Endothelial cell of umbilical vein (primary cell): ENCODE measurements at regions not wholly inside any gene's neighbourhood (a gene's known extent, or its start where the extent isn't known, plus 50 kb on each side); places are given as distances from the start of the nearest gene placed in this dataset.

Experiments
- BruUV-seq: library from RNA; stranded (reverse); fragments of 400-500 nt; replicated peaks from 2 replicates; lab custom pipeline; 2021; lab: Mats Ljungman, UMichigan
- CTCF ChIA-PET: fragments of 300-600, 350-600 bp; sonication (Branson Sonifier 250); formaldehyde crosslinking; loops from one replicate; lab custom pipeline; 2021; ENCODE audit warnings: antibody characterized with exemption, inconsistent platforms; lab: Charles Lee
- POLR2A ChIA-PET: fragments of 300-600, 350-600 bp; sonication (Branson Sonifier 250); formaldehyde crosslinking; loops from one replicate; lab custom pipeline; 2021; ENCODE audit warnings: antibody characterized with exemption, inconsistent platforms; lab: Charles Lee
- DNase-seq: peaks from one replicate; pipeline ENCODE4 v3.0.0-alpha.2; 2011; ENCODE audit warnings: low read depth, low spot score
- FAIRE-seq: peaks from 2 replicates; lab custom pipeline; 2011; peaks lifted over from hg19 to GRCh38; lab: Jason Lieb, UNC
- H2AFZ ChIP-seq: 2 replicates; pipeline ENCODE4 v1.6.0; 2012; ENCODE audit warnings: low read depth, low read length, control low read depth, inconsistent platforms
- H3K27ac ChIP-seq: 2 replicates; pipeline ENCODE4 v1.5.1; 2011; ENCODE audit warnings: low read depth, mild to moderate bottlenecking, control low read depth, low read length, moderate library complexity; ENCODE audit not compliant: insufficient read depth
- H3K27me3 ChIP-seq, 2 experiments: 2 replicates each; pipeline versions ENCODE4 v1.6.0 to v1.6.1; 2011; ENCODE audit warnings: low read length in 2 of 2, mixed read lengths in 1 of 2; ENCODE audit not compliant: control insufficient read depth in 2 of 2, insufficient read depth in 2 of 2
- H3K36me3 ChIP-seq, 2 experiments: 2 replicates in 1 of 2; 3 replicates in 1 of 2; pipeline ENCODE4 v1.5.1; 2011; ENCODE audit warnings: low read length in 2 of 2, mild to moderate bottlenecking in 1 of 2, moderate library complexity in 1 of 2; ENCODE audit not compliant: control insufficient read depth in 2 of 2, insufficient read depth in 2 of 2; ENCODE audit errors: extremely low read depth in 1 of 2
- H3K4me1 ChIP-seq: 3 replicates; pipeline ENCODE4 v1.5.1; 2011; ENCODE audit warnings: mild to moderate bottlenecking, low read length; ENCODE audit not compliant: control insufficient read depth, insufficient read depth; ENCODE audit errors: extremely low read depth
- H3K4me2 ChIP-seq: 2 replicates; pipeline ENCODE4 v1.6.1; 2011; ENCODE audit warnings: low read length, control low read depth, mixed read lengths; ENCODE audit not compliant: insufficient read depth
- H3K4me3 ChIP-seq, 3 experiments: fragments of 200-600 bp in 1 of 3; sonication (generic), shearing (Covaris generic) in 1 of 3; replicated peaks in 1 of 3; 2 replicates each; pipeline ENCODE4 v1.5.1; 2011 to 2016; ENCODE audit warnings: control low read depth in 3 of 3, low read length in 3 of 3, mild to moderate bottlenecking in 2 of 3, inconsistent platforms in 1 of 3, low read depth in 1 of 3, moderate library complexity in 1 of 3; ENCODE audit not compliant: insufficient read depth in 1 of 3
- H3K79me2 ChIP-seq: 2 replicates; pipeline ENCODE4 v1.6.0; 2012; ENCODE audit warnings: low read length, inconsistent platforms; ENCODE audit not compliant: control insufficient read depth, insufficient read depth
- H3K9ac ChIP-seq: replicated peaks from 2 replicates; pipeline ENCODE3; 2011; ENCODE audit warnings: low read length, control low read depth; ENCODE audit not compliant: insufficient read depth; ENCODE audit errors: extremely low read depth
- H3K9me1 ChIP-seq: replicated peaks from 3 replicates; pipeline ENCODE4 v1.6.0; 2011; ENCODE audit warnings: mild to moderate bottlenecking, low read length; ENCODE audit not compliant: control insufficient read depth, insufficient read depth; ENCODE audit errors: extremely low read depth
- H3K9me3 ChIP-seq: replicated peaks from 2 replicates; pipeline ENCODE4 v1.5.1; 2012; ENCODE audit warnings: low read length, inconsistent platforms; ENCODE audit not compliant: control insufficient read depth, insufficient read depth
- H4K20me1 ChIP-seq: replicated peaks from 2 replicates; pipeline ENCODE3; 2011; ENCODE audit warnings: mild to moderate bottlenecking, low read length; ENCODE audit not compliant: control insufficient read depth, insufficient read depth; ENCODE audit errors: extremely low read depth
- CTCF ChIP-seq, 2 donors: IDR thresholded peaks; 1 replicate in 1 of 2; 2 replicates in 1 of 2; pipeline ENCODE4 v1.5.1; 2011; ENCODE audit warnings: low read length in 2 of 2, mild to moderate bottlenecking in 2 of 2, moderate library complexity in 2 of 2, control low read depth in 1 of 2, inconsistent platforms in 1 of 2, low read depth in 1 of 2; ENCODE audit not compliant: insufficient read depth in 1 of 2; ENCODE audit errors: extremely low read depth in 1 of 2
- EZH2 ChIP-seq: IDR thresholded peaks from 2 replicates; pipeline ENCODE4 v1.6.1; 2012; ENCODE audit warnings: borderline replicate concordance, low read depth, mild to moderate bottlenecking, moderate library complexity, low read length, inconsistent platforms; ENCODE audit not compliant: severe bottlenecking
- FOS ChIP-seq: IDR thresholded peaks from 2 replicates; pipeline ENCODE4 v1.6.1; 2011; ENCODE audit warnings: mild to moderate bottlenecking, low read length, moderate library complexity, borderline replicate concordance; ENCODE audit not compliant: insufficient read depth
- GATA2 ChIP-seq: IDR thresholded peaks from 2 replicates; pipeline ENCODE4 v1.7.0; 2011; ENCODE audit warnings: low read depth, mild to moderate bottlenecking, moderate library complexity, mixed read lengths, low read length; ENCODE audit not compliant: insufficient read length, insufficient read depth
- JUN ChIP-seq: IDR thresholded peaks from 2 replicates; pipeline ENCODE4 v1.6.1; 2011; ENCODE audit warnings: borderline replicate concordance, low read depth; ENCODE audit not compliant: insufficient read length, insufficient read depth
- MAX ChIP-seq: IDR thresholded peaks from 2 replicates; pipeline ENCODE4 v1.6.1; 2011; ENCODE audit not compliant: insufficient read depth, insufficient read length
- MYC ChIP-seq: IDR thresholded peaks from one replicate; pipeline ENCODE4 v1.6.1; 2011; ENCODE audit warnings: mild to moderate bottlenecking, low read depth, low read length
- POLR2A ChIP-seq: IDR thresholded peaks from 2 replicates; pipeline ENCODE4 v1.6.1; 2012; ENCODE audit warnings: low read depth, mild to moderate bottlenecking, control low read depth, low read length
- POLR2AphosphoS5 ChIP-seq: IDR thresholded peaks from 2 replicates; pipeline ENCODE4 v1.6.1; 2012; ENCODE audit warnings: low read depth, mild to moderate bottlenecking, control low read depth, low read length, moderate library complexity; ENCODE audit not compliant: insufficient read depth
- dilution Hi-C: fragments of 300-500 bp; cut with MboI; formaldehyde crosslinking; loops from one replicate; pipeline ENCODE4 v1.15.0; 2019; ENCODE audit warnings: low sequenced_read_pairs; ENCODE audit not compliant: extremely low pct_ligation_motif_present
- intact Hi-C: fragments of 100-400 bp; cut with micrococcal nuclease; formaldehyde crosslinking; loops from one replicate; pipeline ENCODE4 v1.10.0; 2022

GRCh38 chr16:87244636-87245197, 72.5 kb downstream of the C16orf95 start:
- H3K27ac ChIP-seq: no peak overlapping the region
- no peaks in the 10 kb centered on the region for H3K9me1 ChIP-seq
- H3K9me3 ChIP-seq: no peaks in the 10 kb centered on the region
- H3K9ac ChIP-seq: no peak overlapping the region
- POLR2A ChIA-PET: no interaction called here
- H3K36me3 ChIP-seq: no peaks in the 10 kb centered on the region
- intact Hi-C loops: no loop called here
- H3K79me2 ChIP-seq: no peaks in the 10 kb centered on the region
- dilution Hi-C loops: no loop called here
- H3K27me3 ChIP-seq: peaks cover 3 to 18% of the 10 kb centered on the region in 2 experiments
- no TSS peak for BruUV-seq
- CTCF ChIA-PET: no interaction called here
- no peak for DNase-seq
- no peak overlapping the region for H2AFZ ChIP-seq
- no peak overlapping the region for H3K4me3 ChIP-seq
- no peaks in the 10 kb centered on the region for H4K20me1 ChIP-seq
- FAIRE-seq: no peak
- H3K4me1 ChIP-seq: peaks cover 3% of the 10 kb centered on the region
- TF ChIP-seq EZH2 (no peak), MYC (no peak), GATA2 (no peak), FOS (no peak), POLR2AphosphoS5 (no peak), JUN (no peak), MAX (no peak)
- H3K4me2 ChIP-seq: no peak overlapping the region

- Histone ChIP-seq H3K4me2 (no peak overlapping the region), H2AFZ (no peak overlapping the region), H3K4me3 (no peak overlapping the region), H3K27ac (no peak overlapping the region), H3K9me1 (no peaks in the 10 kb centered on the region), H3K27me3 (peaks cover 1 to 18% of the 10 kb centered on the region in 2 experiments), H3K4me1 (peaks cover 2% of the 10 kb centered on the region), H3K9me3 (no peaks in the 10 kb centered on the region), H3K9ac (no peak overlapping the region), H3K36me3 (no peaks in the 10 kb centered on the region), H3K79me2 (no peaks in the 10 kb centered on the region), H4K20me1 (no peaks in the 10 kb centered on the region)
- intact Hi-C loops (no loop called here), dilution Hi-C loops (no loop called here)
- no TSS peak for BruUV-seq
- FAIRE-seq: no peak
- ChIA-PET POLR2A (interaction anchor here (0.6 kb wide), 1 partner anchor 27 kb away, joined by 3 read pairs; no protein-coding TSS in a partner anchor), CTCF (interaction anchor here (0.6 to 1.2 kb wide), 4 partner anchors 11 to 33 kb away, joined by 3 to 4 read pairs (median 3); no protein-coding TSS in a partner anchor)
- no peak for DNase-seq
- TF ChIP-seq MAX: no peak
- no peak for TF ChIP-seq POLR2AphosphoS5
- TF ChIP-seq EZH2: no peak
- no peak for TF ChIP-seq GATA2
- TF ChIP-seq POLR2A: no peak
- no peak for TF ChIP-seq MYC
- TF ChIP-seq CTCF (IDR thresholded peaks at IDR 0.05; ENCODE audit: extremely low read depth in 1 of 2, insufficient read depth in 1 of 2, low read depth in 1 of 2, low read length in 2 of 2): no peak
Observed at GRCh38 chr16:87245511-87245910, 71.7 kb downstream of the C16orf95 start.
